Anterior cingulate cortex (tissue), 58 donors: ENCODE measurements at regions not wholly inside any gene's neighbourhood (a gene's known extent, or its start where the extent isn't known, plus 50 kb on each side); places are given as distances from the start of the nearest gene placed in this dataset.

Experiments
- DNase-seq, 58 donors: peaks; one replicate each; lab custom pipeline; 2025; lab: John Stamatoyannopoulos, UW

DNA sequence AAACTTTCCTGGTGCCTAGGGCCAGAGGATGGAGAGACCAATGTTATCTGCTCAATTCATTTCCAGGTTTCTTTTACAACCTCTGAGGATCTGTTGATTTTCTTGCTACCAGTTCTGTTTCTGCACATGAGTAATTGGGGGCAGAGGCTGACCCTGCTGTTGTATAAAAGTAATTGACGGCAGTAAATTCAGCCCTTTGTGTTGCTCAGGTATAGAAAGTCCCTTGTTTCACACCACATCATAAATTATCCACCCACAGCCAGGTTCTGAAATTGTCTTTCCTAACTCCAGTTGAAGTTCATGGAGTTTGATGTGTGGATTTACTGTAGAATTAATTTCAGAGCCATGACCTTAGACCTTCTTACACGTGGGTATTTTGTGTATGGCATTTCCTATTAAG lies 107.4 kb upstream of the GRIK2 start:
- DNase-seq = no peak

DNA sequence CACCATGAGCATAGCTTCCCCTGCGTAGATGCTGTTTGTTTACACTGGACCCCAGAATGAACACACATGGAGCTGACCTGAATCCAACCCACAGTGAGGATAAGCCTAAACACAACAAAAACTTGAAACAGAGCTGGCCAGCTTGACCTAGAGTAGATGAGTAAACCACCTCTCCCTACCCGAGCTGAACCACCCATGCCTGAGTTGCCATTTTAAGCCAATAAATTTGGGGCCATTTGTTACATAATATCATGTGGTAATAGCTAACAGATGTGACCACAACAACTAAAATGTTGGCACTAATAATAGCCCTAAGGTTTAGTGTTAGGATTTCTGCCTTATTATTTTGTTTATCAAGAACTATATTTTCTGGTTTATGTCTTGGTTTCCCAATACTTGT lies 103.2 kb upstream of the GRIK2 start:
- DNase-seq = no peak

DNA sequence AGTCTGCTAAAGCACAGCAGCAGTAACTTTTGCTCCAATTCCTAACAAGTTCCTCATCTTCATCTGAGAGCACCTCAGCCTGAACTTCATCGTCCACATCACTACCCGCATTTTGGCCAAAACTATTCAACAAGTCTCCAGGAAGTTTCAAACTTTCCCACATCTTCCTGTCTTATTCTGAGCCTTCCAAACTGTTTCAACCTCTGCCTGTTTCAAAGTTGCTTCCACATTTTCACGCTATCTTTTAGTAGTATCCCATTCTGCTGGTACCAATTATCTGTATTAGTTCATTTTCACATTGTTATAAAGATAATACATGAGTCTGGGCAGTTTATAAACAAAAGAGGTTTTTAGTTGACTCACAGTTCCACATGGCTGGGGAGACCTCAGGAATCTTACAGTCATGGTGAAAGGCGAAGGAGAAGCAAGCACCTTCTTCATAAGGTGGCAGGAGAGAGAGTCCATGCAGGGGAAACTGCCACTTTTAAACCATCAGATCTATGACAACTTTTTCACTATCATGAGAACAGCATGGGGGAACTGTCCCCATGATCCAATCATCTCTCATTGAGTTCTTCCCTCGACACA lies 99.4 kb upstream of the GRIK2 start:
- DNase-seq = no peak

DNA sequence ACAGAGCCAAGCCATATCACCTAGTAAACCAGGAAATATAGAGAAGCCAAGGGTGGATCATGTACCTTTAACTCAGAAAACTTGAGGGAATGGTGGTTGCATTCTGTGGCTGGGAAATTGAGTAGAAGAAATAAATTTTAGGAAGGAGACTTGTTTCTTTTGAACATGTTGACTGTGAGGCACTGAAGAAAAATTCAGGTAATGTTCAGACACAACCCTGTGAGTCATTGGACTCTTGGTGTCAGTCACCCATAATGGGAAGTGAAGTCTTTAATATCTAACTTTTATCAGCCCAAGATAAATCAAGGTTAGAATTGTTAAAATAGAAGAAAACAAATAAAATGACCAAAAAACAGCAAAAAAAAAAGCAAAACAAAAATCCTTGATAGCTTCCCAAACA lies 98.8 kb upstream of the GRIK2 start:
- DNase-seq = no peak

DNA sequence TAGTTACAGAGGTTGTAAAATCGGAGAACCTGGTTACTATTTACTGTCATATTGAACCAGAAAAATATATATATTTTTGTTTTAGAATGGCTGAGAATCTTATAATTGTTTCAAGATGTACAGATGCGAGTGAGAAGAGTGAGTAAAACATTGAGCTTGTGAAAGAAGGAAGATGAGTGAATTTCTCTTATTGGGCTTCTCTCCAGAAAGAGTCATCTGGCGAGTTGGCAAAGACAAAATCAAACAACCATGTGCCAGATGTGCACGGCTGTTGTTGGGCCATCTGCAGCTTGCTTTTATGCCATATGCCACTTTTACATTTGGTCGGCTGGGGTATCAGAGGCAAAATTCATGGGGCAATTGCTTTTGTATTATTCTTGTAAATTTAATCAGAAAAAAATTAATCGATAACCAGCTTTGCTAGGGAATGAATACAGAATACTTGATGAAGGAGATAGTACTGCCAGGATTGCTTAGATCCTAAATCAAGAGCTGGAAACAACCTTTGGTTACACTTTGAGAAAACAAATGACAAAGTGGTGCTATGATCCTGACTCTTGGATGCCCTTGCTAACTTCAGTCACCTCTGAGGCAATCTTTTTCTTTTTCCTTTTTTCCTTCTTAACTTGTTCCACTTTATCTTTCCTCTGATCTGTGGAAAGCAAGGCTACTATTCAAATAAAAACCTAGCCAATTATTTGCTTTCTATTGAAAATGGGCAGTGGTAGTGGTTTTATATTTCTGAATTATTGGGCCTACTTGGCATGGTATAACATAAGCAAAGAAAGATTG lies 97.1 kb upstream of the GRIK2 start:
- peak in 1 of 58 donors; percentile 2 for DNase-seq

DNA sequence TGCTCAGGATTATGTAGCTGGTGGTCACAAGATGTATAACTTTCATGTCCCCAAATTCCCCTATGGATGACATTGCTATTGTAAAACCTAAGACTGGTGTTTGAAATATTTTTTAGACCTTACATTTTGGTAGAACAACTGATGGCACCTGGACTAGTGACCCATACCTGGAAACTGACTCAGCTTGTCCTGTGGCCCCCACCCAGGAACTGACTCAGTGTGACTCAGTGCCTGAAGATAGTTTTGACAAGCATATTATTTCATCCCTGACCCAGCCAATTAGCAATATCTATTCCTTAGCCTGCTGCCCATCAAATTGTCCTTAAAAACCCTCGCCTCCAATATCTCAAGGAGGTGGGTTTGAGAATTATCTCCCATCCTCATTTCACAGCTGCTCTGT lies 90.9 kb upstream of the GRIK2 start:
- DNase-seq = no peak

DNA sequence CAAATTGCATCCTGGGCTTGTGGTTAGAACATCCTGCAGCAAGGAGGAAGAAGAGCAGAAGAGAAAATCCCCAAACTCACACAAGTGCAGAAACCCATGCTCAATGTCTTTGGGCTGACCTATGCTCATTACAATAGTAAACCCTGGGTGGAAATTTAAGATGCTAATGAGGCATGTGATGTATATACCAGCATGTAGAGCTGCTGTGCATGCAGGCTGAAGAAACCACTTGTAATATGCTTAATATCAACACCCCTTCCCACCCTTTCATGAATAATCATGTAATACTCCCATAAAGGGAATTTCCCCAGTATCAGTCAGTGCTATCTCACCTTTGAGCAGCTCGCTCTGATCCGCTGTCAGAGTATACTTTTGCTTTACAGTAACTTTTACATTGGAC lies 90.0 kb upstream of the GRIK2 start:
- DNase-seq = no peak

DNA sequence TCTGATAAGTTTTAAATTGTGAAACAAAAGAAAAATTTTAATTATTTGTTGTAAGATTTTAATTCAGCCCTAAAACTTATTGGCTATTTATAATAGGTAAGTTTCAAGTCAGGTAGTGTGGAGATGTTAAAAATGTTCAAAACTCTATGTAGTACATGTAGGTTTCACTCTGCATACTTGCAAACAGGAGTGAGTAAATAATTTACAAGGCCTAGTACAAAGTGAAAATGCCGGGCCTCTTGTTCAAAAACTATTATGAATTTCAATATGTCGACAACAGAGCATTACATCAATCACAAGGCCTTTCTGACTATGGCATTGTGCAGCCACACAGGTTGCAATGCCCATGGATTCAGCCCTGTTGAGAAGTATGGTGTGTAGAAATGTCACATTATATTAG lies 80.9 kb upstream of the GRIK2 start:
- no peak for DNase-seq

DNA sequence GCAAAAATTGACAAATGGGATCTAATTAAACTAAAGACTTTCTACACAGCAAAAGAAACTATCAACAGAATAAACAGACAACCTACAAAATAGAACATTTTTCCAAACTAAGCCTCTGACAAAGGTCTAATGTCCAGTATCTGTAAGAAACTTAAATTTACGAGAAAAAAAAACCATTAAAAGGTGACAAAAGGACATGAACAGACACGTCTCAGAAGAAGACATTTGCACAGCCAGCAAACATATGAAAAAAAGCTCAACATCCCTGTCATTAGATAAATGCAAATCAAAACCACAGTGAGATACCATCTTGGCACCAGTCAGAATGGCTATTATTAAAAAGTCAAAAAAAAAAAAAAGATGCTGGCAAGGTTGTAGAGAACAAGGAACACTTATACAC lies 70.6 kb upstream of the GRIK2 start:
- no peak for DNase-seq

DNA sequence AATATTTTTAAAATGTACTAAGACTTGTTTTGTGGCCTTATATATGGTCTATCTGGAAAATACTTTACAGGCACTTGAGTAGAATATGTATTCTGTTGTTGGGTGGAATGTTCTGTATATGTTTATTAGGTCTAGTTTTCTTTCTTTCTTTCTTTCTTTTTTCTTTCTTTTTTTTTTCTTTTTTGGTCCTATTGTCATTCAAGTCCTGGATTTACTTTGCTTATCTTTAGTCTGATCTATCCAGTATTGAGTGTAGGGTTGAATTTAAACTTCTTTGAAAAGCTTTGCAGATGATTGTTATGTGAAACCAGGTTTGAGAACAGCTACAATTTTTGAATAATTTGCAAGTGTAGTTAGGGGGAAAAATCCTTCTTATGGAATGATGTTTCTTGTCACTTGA lies 67.1 kb upstream of the GRIK2 start:
- no peak for DNase-seq

DNA sequence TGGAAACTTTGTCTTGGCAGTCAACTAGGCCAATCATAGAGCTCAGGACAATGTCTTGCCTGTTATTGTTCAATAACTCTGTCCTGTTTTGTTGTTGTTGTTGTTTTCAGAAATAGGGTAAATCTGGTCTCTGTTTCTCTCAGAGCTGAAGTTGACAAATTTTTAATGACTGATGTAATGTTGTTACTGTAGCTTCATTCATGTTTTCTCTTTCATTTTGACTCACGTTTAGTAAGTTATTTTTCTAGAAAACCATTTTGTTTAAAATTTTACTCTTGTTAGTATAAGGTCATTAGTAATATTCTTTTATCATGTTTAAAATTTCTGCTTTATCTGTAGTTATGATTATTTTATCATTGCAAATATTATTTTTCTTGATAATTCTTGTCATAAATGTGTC lies 51.6 kb upstream of the GRIK2 start:
- DNase-seq = no peak
